HEK293 (cell line): ENCODE measurements at regions not wholly inside any gene's neighbourhood (a gene's known extent, or its start where the extent isn't known, plus 50 kb on each side); places are given as distances from the start of the nearest gene placed in this dataset.

Experiments
- CTCF ChIA-PET: fragments of 350-600 bp; formaldehyde crosslinking; extraction: SDS; loops from one replicate; lab custom pipeline; 2021; ENCODE audit warnings: antibody characterized with exemption; lab: Yijun Ruan, JAX
- POLR2A ChIA-PET: fragments of 300-600 bp; formaldehyde crosslinking; extraction: SDS; loops from one replicate; lab custom pipeline; 2020; ENCODE audit warnings: antibody characterized with exemption, inconsistent platforms; lab: Yijun Ruan, JAX
- H3K27ac ChIP-seq: fragments of 200-500 bp; sonication (Bioruptor generic); 2 replicates; pipeline ENCODE4 v1.5.1; 2014; ENCODE audit warnings: low read depth, low read length, control low read depth, inconsistent platforms; ENCODE audit errors: extremely low read depth
- H3K36me3 ChIP-seq, 2 experiments: fragments of 200-500 bp in 1 of 2; sonication (Bioruptor generic) in 1 of 2; 1 replicate in 1 of 2; 2 replicates in 1 of 2; pipeline ENCODE4 v1.5.1; 2014 to 2017; ENCODE audit warnings: inconsistent platforms in 2 of 2, low read length in 2 of 2; ENCODE audit not compliant: control insufficient read depth in 2 of 2, insufficient read depth in 1 of 2
- H3K4me1 ChIP-seq: fragments of 200-500 bp; sonication (Bioruptor generic); 2 replicates; pipeline ENCODE4 v1.5.1; 2014; ENCODE audit warnings: mild to moderate bottlenecking, low read length, inconsistent platforms; ENCODE audit not compliant: control insufficient read depth, insufficient read depth
- H3K4me3 ChIP-seq: 2 replicates; pipeline ENCODE4 v1.5.1; 2011; ENCODE audit warnings: low read depth, mild to moderate bottlenecking, control low read depth, low read length, moderate library complexity
- H3K9me3 ChIP-seq: fragments of 200-500 bp; sonication (Bioruptor generic); 2 replicates; pipeline ENCODE4 v1.5.1; 2014; ENCODE audit warnings: low read depth, low read length, inconsistent platforms; ENCODE audit not compliant: control insufficient read depth, insufficient read depth
- EGR2 ChIP-seq: fragments of 450-650 bp; formaldehyde crosslinking; IDR thresholded peaks from 2 replicates; pipeline ENCODE4 v1.5.1; 2016; ENCODE audit warnings: low read depth, missing biosample characterization, missing genetic modification characterization
- KLF7 ChIP-seq: fragments of 450-650 bp; formaldehyde crosslinking; IDR thresholded peaks from 2 replicates; pipeline ENCODE4 v1.5.1; 2016; ENCODE audit warnings: missing biosample characterization, missing genetic modification characterization, borderline replicate concordance
- MYNN ChIP-seq: fragments of 450-650 bp; formaldehyde crosslinking; IDR thresholded peaks from 2 replicates; pipeline ENCODE4 v1.5.1; 2016; ENCODE audit warnings: missing biosample characterization, missing genetic modification characterization, borderline replicate concordance
- SALL2 ChIP-seq: fragments of 450-650 bp; formaldehyde crosslinking; IDR thresholded peaks from 2 replicates; pipeline ENCODE4 v1.5.0; 2017; ENCODE audit warnings: missing biosample characterization, mild to moderate bottlenecking, missing genetic modification characterization, borderline replicate concordance
- SCRT2 ChIP-seq: fragments of 450-650 bp; formaldehyde crosslinking; IDR thresholded peaks from 2 replicates; pipeline ENCODE4 v1.5.1; 2016; ENCODE audit warnings: missing biosample characterization, missing genetic modification characterization
- ZBTB1 ChIP-seq: fragments of 450-650 bp; formaldehyde crosslinking; IDR thresholded peaks from 2 replicates; pipeline ENCODE4 v1.5.1; 2016; ENCODE audit warnings: missing biosample characterization, missing genetic modification characterization
- ZEB2 ChIP-seq: fragments of 450-650 bp; formaldehyde crosslinking; IDR thresholded peaks from 2 replicates; pipeline ENCODE4 v1.5.1; 2016; ENCODE audit warnings: missing biosample characterization, missing genetic modification characterization
- ZFHX2 ChIP-seq: fragments of 450-650 bp; formaldehyde crosslinking; conservative IDR thresholded peaks from 2 replicates; pipeline ENCODE4 v1.5.1; 2016; ENCODE audit warnings: missing biosample characterization, missing genetic modification characterization
- ZNF112 ChIP-seq: fragments of 450-650 bp; formaldehyde crosslinking; IDR thresholded peaks from 2 replicates; pipeline ENCODE4 v1.5.0; 2017; ENCODE audit warnings: missing biosample characterization, missing genetic modification characterization
- ZNF133 ChIP-seq: fragments of 450-650 bp; formaldehyde crosslinking; IDR thresholded peaks from 2 replicates; pipeline ENCODE4 v1.5.1; 2016; ENCODE audit warnings: missing biosample characterization, missing genetic modification characterization
- ZNF140 ChIP-seq: fragments of 450-650 bp; formaldehyde crosslinking; IDR thresholded peaks from 2 replicates; pipeline ENCODE4 v1.5.1; 2016; ENCODE audit warnings: missing biosample characterization, missing genetic modification characterization
- ZNF2 ChIP-seq: fragments of 450-650 bp; formaldehyde crosslinking; IDR thresholded peaks from 2 replicates; pipeline ENCODE4 v1.5.1; 2016; ENCODE audit warnings: missing biosample characterization, missing genetic modification characterization
- ZNF555 ChIP-seq: fragments of 450-650 bp; formaldehyde crosslinking; conservative IDR thresholded peaks from 2 replicates; pipeline ENCODE4 v1.5.1; 2017; ENCODE audit warnings: missing biosample characterization, mild to moderate bottlenecking, missing genetic modification characterization, inconsistent platforms
- ZSCAN30 ChIP-seq: fragments of 450-650 bp; IDR thresholded peaks from 2 replicates; pipeline ENCODE4 v1.5.1; 2018; ENCODE audit warnings: missing biosample characterization, mild to moderate bottlenecking, missing genetic modification characterization, moderate library complexity
- TF ChIP-seq, protein P1 (sequence below): fragments of 450-650 bp; formaldehyde crosslinking; IDR thresholded peaks from 2 replicates; pipeline ENCODE4 v1.5.1; 2016; ENCODE audit warnings: missing biosample characterization, missing genetic modification characterization
- TF ChIP-seq, protein P2 (sequence below): fragments of 450-650 bp; IDR thresholded peaks from 2 replicates; pipeline ENCODE4 v1.5.1; 2018; ENCODE audit warnings: missing biosample characterization, missing genetic modification characterization
- TF ChIP-seq, protein P3 (sequence below): fragments of 450-650 bp; formaldehyde crosslinking; conservative IDR thresholded peaks from 2 replicates; pipeline ENCODE4 v1.5.1; 2016; ENCODE audit warnings: low read depth, missing biosample characterization, missing genetic modification characterization
- TF ChIP-seq, protein P4 (sequence below): fragments of 450-650 bp; formaldehyde crosslinking; IDR thresholded peaks from 2 replicates; pipeline ENCODE4 v1.5.1; 2016; ENCODE audit warnings: missing biosample characterization, missing genetic modification characterization

DNA sequence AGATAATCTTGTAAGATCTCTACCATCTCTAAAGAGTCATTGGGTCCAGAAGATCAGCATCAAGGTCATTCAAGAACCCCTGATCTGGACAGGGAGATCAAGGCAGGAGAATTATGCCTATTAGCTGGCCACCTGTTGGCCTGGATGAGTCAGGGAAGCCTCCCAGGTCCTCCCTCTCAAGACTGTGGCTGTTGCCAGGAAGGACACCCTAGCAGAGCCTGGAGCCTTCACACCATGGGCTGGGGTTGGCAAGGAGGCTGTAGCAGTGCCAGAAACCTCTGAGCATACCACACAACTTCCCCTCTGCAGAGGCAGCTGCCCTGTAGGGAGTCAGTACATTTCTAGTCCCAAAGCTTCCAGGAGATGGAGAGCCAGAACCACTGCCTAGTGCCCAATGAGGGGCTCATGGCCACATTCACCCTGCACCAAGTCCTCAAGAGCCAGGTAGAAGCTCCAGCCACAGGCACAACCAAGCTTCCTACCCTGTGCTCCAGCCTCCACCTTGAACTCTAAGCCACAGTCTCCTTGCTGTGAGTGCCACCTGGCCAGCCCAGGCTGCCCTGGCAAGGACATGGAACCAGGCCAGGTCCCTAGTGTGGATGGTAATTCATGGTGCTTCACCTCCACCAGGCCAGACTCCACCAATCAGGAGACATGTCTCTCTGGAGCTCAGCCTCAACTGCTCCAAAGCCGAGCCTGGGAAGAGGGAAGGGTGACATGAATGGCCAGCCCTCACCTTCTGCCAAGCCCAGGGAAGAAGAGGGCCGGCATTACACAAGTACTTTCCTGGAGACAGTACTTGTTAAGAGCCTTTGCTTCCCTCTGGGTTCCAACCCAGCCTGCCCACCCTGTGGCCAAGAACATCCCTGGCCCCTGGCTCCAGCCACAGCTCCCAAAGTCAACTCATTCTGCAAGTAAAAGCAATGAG lies 124.3 kb downstream of the BUD13 start:
- H3K36me3 ChIP-seq = no peaks in the 10 kb centered on the region
- TF ChIP-seq SCRT2 (tag by site-specific recombination) (peak; percentile 63), ZNF2 (tag by site-specific recombination) (no peak)
- H3K4me3 ChIP-seq = no peak overlapping the region
- ChIA-PET POLR2A (no interaction called here), CTCF (interaction anchor here (0.6 to 1.6 kb wide), 2 partner anchors 15 to 43 kb away, joined by 3 to 5 read pairs; no protein-coding TSS in a partner anchor)
- no peaks in the 10 kb centered on the region for H3K9me3 ChIP-seq
- no peak overlapping the region for H3K27ac ChIP-seq
- no peaks in the 10 kb centered on the region for H3K4me1 ChIP-seq

DNA sequence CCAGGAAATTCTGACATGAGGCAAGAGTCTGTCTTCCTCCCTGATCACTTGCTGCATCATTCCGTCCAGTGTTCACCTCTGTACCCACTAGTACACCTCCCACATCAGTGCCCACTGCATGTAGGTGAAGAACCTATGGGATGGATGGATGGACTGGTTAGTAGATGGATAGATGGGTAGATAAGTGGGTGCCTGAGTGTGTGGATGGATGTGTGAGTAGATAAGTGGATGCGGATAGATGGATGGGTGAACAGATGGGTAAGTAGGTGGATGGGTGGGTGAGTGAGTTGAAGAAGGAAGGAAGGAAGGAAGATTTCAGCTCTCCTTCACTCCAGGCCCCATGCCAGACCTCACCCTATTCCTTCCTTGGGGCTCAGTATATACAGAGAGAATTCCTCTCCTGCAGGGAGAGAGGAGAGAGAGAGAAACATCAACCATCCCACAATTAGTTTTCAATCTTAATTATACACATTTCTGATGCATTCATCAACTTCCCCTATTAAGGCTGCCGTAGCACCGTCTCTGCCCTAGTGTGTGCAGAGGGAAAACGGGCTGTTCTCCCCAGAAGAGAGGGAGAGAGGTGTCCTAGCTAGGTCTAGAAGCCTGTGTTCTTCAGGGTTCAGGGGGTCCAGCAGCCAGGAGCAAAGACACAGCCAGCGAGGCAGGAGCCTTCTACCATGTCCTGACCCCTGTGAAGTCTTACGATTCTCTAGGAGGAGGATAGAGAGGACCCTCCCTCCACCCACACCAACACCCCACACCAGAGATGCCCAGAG lies 125.3 kb downstream of the BUD13 start:
- no peak for TF ChIP-seq ZNF133 (tag by site-specific recombination)
- no peak for TF ChIP-seq KLF7 (tag by site-specific recombination)
- TF ChIP-seq EGR2 (tag by site-specific recombination) = peak; percentile 92
- peak; percentile 31; the same call in 1 of the 2 replicates for TF ChIP-seq ZFHX2 (tag by site-specific recombination)
- TF ChIP-seq, protein P1, sequence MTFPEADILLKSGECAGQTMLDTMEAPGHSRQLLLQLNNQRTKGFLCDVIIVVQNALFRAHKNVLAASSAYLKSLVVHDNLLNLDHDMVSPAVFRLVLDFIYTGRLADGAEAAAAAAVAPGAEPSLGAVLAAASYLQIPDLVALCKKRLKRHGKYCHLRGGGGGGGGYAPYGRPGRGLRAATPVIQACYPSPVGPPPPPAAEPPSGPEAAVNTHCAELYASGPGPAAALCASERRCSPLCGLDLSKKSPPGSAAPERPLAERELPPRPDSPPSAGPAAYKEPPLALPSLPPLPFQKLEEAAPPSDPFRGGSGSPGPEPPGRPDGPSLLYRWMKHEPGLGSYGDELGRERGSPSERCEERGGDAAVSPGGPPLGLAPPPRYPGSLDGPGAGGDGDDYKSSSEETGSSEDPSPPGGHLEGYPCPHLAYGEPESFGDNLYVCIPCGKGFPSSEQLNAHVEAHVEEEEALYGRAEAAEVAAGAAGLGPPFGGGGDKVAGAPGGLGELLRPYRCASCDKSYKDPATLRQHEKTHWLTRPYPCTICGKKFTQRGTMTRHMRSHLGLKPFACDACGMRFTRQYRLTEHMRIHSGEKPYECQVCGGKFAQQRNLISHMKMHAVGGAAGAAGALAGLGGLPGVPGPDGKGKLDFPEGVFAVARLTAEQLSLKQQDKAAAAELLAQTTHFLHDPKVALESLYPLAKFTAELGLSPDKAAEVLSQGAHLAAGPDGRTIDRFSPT (tag by site-specific recombination) = no peak
- TF ChIP-seq ZNF140 (tag by site-specific recombination) = no peak
- ChIA-PET POLR2A (no interaction called here), CTCF (interaction anchor here (0.6 to 1.6 kb wide), 2 partner anchors 16 to 44 kb away, joined by 3 to 5 read pairs; no protein-coding TSS in a partner anchor)
- no peak overlapping the region for H3K4me3 ChIP-seq
- H3K27ac ChIP-seq = no peak overlapping the region
- no peaks in the 10 kb centered on the region for H3K4me1 ChIP-seq
- H3K9me3 ChIP-seq = no peaks in the 10 kb centered on the region
- no peaks in the 10 kb centered on the region for H3K36me3 ChIP-seq

DNA sequence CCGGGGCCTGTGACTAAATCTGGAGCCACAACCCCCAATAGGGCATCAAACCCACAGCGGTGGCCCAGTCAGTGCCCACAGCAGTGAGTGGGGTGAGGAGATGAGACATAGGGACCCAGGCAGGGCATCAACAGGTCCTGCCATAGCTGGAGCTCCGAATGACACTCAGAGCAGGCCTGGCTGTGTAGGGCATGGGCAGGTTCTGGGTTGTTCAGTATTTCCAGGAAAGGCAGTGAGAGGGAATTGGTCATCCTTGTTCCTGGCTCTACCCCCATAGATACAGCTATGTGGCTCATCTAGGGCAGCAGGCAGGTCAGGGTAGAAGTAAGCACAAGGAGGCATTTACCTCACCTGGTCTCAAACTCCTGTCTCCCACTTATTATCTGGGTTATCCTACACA lies 126.6 kb downstream of the BUD13 start:
- TF ChIP-seq ZNF112 (no peak), MYNN (no peak)
- POLR2A ChIA-PET = no interaction called here
- H3K4me1 ChIP-seq = no peaks in the 10 kb centered on the region
- no peak overlapping the region for H3K4me3 ChIP-seq
- no peak overlapping the region for H3K27ac ChIP-seq
- CTCF ChIA-PET = interaction anchor here (0.6 kb wide), 1 partner anchor 1905 kb away, joined by 3 read pairs; no protein-coding TSS in a partner anchor
- no peaks in the 10 kb centered on the region for H3K9me3 ChIP-seq
- no peaks in the 10 kb centered on the region for H3K36me3 ChIP-seq

DNA sequence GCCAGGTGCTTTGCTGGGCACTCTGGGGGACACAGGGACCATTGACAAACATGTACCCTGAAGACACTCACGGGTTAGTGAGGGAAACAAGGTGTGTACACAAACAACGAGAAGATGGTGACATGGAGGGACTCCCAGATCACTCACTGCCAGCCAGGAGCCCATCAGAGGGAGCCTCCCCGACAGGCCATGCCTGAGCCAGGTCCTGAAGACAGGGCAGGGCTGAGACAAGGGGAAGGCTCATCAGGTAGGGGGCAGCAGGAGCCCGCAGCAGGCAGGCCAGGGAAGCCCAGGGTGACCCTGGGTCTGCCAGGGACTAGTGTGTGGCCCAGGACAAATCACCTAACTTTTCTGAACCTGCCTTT lies 127.9 kb downstream of the BUD13 start:
- no peak overlapping the region for H3K27ac ChIP-seq
- no peaks in the 10 kb centered on the region for H3K36me3 ChIP-seq
- H3K9me3 ChIP-seq = no peaks in the 10 kb centered on the region
- ChIA-PET POLR2A (no interaction called here), CTCF (interaction anchor here (0.9 kb wide), 1 partner anchor 22 kb away, joined by 4 read pairs; no protein-coding TSS in a partner anchor)
- H3K4me1 ChIP-seq = no peaks in the 10 kb centered on the region
- H3K4me3 ChIP-seq = no peak overlapping the region
- TF ChIP-seq, protein P2, sequence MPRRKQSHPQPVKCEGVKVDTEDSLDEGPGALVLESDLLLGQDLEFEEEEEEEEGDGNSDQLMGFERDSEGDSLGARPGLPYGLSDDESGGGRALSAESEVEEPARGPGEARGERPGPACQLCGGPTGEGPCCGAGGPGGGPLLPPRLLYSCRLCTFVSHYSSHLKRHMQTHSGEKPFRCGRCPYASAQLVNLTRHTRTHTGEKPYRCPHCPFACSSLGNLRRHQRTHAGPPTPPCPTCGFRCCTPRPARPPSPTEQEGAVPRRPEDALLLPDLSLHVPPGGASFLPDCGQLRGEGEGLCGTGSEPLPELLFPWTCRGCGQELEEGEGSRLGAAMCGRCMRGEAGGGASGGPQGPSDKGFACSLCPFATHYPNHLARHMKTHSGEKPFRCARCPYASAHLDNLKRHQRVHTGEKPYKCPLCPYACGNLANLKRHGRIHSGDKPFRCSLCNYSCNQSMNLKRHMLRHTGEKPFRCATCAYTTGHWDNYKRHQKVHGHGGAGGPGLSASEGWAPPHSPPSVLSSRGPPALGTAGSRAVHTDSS (tag by site-specific recombination) = no peak
- TF ChIP-seq, protein P3, sequence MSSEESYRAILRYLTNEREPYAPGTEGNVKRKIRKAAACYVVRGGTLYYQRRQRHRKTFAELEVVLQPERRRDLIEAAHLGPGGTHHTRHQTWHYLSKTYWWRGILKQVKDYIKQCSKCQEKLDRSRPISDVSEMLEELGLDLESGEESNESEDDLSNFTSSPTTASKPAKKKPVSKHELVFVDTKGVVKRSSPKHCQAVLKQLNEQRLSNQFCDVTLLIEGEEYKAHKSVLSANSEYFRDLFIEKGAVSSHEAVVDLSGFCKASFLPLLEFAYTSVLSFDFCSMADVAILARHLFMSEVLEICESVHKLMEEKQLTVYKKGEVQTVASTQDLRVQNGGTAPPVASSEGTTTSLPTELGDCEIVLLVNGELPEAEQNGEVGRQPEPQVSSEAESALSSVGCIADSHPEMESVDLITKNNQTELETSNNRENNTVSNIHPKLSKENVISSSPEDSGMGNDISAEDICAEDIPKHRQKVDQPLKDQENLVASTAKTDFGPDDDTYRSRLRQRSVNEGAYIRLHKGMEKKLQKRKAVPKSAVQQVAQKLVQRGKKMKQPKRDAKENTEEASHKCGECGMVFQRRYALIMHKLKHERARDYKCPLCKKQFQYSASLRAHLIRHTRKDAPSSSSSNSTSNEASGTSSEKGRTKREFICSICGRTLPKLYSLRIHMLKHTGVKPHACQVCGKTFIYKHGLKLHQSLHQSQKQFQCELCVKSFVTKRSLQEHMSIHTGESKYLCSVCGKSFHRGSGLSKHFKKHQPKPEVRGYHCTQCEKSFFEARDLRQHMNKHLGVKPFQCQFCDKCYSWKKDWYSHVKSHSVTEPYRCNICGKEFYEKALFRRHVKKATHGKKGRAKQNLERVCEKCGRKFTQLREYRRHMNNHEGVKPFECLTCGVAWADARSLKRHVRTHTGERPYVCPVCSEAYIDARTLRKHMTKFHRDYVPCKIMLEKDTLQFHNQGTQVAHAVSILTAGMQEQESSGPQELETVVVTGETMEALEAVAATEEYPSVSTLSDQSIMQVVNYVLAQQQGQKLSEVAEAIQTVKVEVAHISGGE (tag by site-specific recombination) = no peak
- TF ChIP-seq ZNF555 (tag by site-specific recombination) = no peak
- no peak for TF ChIP-seq ZEB2 (tag by site-specific recombination)
- TF ChIP-seq ZBTB1 = no peak
- TF ChIP-seq ZSCAN30 (tag by site-specific recombination) = no peak
- no peak for TF ChIP-seq SALL2
- TF ChIP-seq, protein P4, sequence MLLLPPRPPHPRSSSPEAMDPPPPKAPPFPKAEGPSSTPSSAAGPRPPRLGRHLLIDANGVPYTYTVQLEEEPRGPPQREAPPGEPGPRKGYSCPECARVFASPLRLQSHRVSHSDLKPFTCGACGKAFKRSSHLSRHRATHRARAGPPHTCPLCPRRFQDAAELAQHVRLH = no peak
